ENCODE measurements at regions not wholly inside any gene's neighbourhood (a gene's known extent, or its start where the extent isn't known, plus 50 kb on each side); places are given as distances from the start of the nearest gene placed in this dataset.
"Not testable (repeated sequence)": the region's sequence is repeated elsewhere in the genome, so short reads cannot be mapped to it uniquely, and the experiment has no call there.

GRCh38 chr19:27828829-27829228, 1384.1 kb downstream of the UQCRFS1 start:
- Histone ChIP-seq H3K4me3 (ENCODE audit: low read length) (no peak overlapping the region), H3K27me3 (ENCODE audit: control insufficient read depth, insufficient read depth, low read length) (no peaks in the 10 kb centered on the region), H3K4me1 (ENCODE audit: control insufficient read depth, insufficient read depth, low read length) (no peaks in the 10 kb centered on the region), H3K9me3 (ENCODE audit: control insufficient read depth, insufficient read depth, low read length) (0 out of 2 replicates have a peak, but pooled peaks cover 6% of the 10 kb centered on the region), H3K36me3 (ENCODE audit: control insufficient read depth, insufficient read depth, low read length) (no peaks in the 10 kb centered on the region), H3K27ac (ENCODE audit: low read length) (no peak overlapping the region)
- no peak for DNase-seq (ENCODE audit: low read depth, low spot score)
- WGBS (ENCODE audit: insufficient coverage, insufficient read length) = no CpG with 5 or more reads among the region's 3 CpGs

- Histone ChIP-seq H3K27me3 (ENCODE audit: control insufficient read depth, insufficient read depth, low read length) (no peaks in the 10 kb centered on the region), H3K9me3 (ENCODE audit: control insufficient read depth, insufficient read depth, low read length) (peaks cover 9% of the 10 kb centered on the region; the same call in 1 of the 2 replicates), H3K4me1 (ENCODE audit: control insufficient read depth, insufficient read depth, low read length) (no peaks in the 10 kb centered on the region), H3K4me3 (ENCODE audit: low read length) (no peak overlapping the region), H3K36me3 (ENCODE audit: control insufficient read depth, insufficient read depth, low read length) (no peaks in the 10 kb centered on the region), H3K27ac (ENCODE audit: low read length) (no peak overlapping the region)
- no CpG with 5 or more reads among the region's 3 CpGs for WGBS (ENCODE audit: insufficient coverage, insufficient read length)
- DNase-seq (ENCODE audit: low read depth, low spot score) = no peak
These were observed 1388.8 kb downstream of the UQCRFS1 start for GRCh38 chr19:27824108-27824507.

GRCh38 chr19:27822336-27822735, 1390.6 kb downstream of the UQCRFS1 start:
- no CpG with 5 or more reads among the region's 2 CpGs for WGBS (ENCODE audit: insufficient coverage, insufficient read length)
- DNase-seq (ENCODE audit: low read depth, low spot score) = no peak
- Histone ChIP-seq H3K4me1 (ENCODE audit: control insufficient read depth, insufficient read depth, low read length) (no peaks in the 10 kb centered on the region), H3K27me3 (ENCODE audit: control insufficient read depth, insufficient read depth, low read length) (no peaks in the 10 kb centered on the region), H3K36me3 (ENCODE audit: control insufficient read depth, insufficient read depth, low read length) (no peaks in the 10 kb centered on the region), H3K4me3 (ENCODE audit: low read length) (no peak overlapping the region), H3K27ac (ENCODE audit: low read length) (no peak overlapping the region), H3K9me3 (ENCODE audit: control insufficient read depth, insufficient read depth, low read length) (peaks cover 5% of the 10 kb centered on the region; the same call in 1 of the 2 replicates)

GRCh38 chr19:27821418-27822018, 1391.4 kb downstream of the UQCRFS1 start:
- DNase-seq (ENCODE audit: low read depth, low spot score) = no peak
- Histone ChIP-seq H3K9me3 (ENCODE audit: control insufficient read depth, insufficient read depth, low read length) (peaks cover 5% of the 10 kb centered on the region; the same call in 1 of the 2 replicates), H3K4me1 (ENCODE audit: control insufficient read depth, insufficient read depth, low read length) (no peaks in the 10 kb centered on the region), H3K4me3 (ENCODE audit: low read length) (no peak overlapping the region), H3K27ac (ENCODE audit: low read length) (no peak overlapping the region), H3K36me3 (ENCODE audit: control insufficient read depth, insufficient read depth, low read length) (no peaks in the 10 kb centered on the region), H3K27me3 (ENCODE audit: control insufficient read depth, insufficient read depth, low read length) (no peaks in the 10 kb centered on the region)

- WGBS (ENCODE audit: insufficient coverage, insufficient read length) = no CpG with 5 or more reads among the region's 1 CpG
- no peak for DNase-seq (ENCODE audit: low read depth, low spot score)
- Histone ChIP-seq H3K4me3 (ENCODE audit: low read length) (no peak overlapping the region), H3K36me3 (ENCODE audit: control insufficient read depth, insufficient read depth, low read length) (no peaks in the 10 kb centered on the region), H3K27ac (ENCODE audit: low read length) (no peak overlapping the region), H3K27me3 (ENCODE audit: control insufficient read depth, insufficient read depth, low read length) (no peaks in the 10 kb centered on the region), H3K9me3 (ENCODE audit: control insufficient read depth, insufficient read depth, low read length) (peaks cover 2% of the 10 kb centered on the region; the same call in 1 of the 2 replicates), H3K4me1 (ENCODE audit: control insufficient read depth, insufficient read depth, low read length) (no peaks in the 10 kb centered on the region)
These were observed 1397.0 kb downstream of the UQCRFS1 start for GRCh38 chr19:27815985-27816384.

GRCh38 chr19:27814834-27815233, 1398.1 kb downstream of the UQCRFS1 start:
- not testable (repeated sequence) for H3K4me1 ChIP-seq (ENCODE audit: control insufficient read depth, insufficient read depth, low read length); H3K27me3 ChIP-seq (ENCODE audit: control insufficient read depth, insufficient read depth, low read length); H3K9me3 ChIP-seq (ENCODE audit: control insufficient read depth, insufficient read depth, low read length); H3K4me3 ChIP-seq (ENCODE audit: low read length); H3K36me3 ChIP-seq (ENCODE audit: control insufficient read depth, insufficient read depth, low read length); H3K27ac ChIP-seq (ENCODE audit: low read length); DNase-seq (ENCODE audit: low read depth, low spot score)
- no CpG with 5 or more reads among the region's 4 CpGs for WGBS (ENCODE audit: insufficient coverage, insufficient read length)

- not testable (repeated sequence) for H3K27me3 ChIP-seq (ENCODE audit: control insufficient read depth, insufficient read depth, low read length); DNase-seq (ENCODE audit: low read depth, low spot score); H3K27ac ChIP-seq (ENCODE audit: low read length); H3K4me3 ChIP-seq (ENCODE audit: low read length); H3K36me3 ChIP-seq (ENCODE audit: control insufficient read depth, insufficient read depth, low read length); H3K9me3 ChIP-seq (ENCODE audit: control insufficient read depth, insufficient read depth, low read length); H3K4me1 ChIP-seq (ENCODE audit: control insufficient read depth, insufficient read depth, low read length)
- WGBS (ENCODE audit: insufficient coverage, insufficient read length) = no CpG with 5 or more reads among the region's 3 CpGs
These were observed 1398.7 kb downstream of the UQCRFS1 start for GRCh38 chr19:27814274-27814673.

GRCh38 chr19:27806471-27807070, 1406.4 kb downstream of the UQCRFS1 start:
- DNase-seq (ENCODE audit: low read depth, low spot score) = no peak
- H3K4me3 ChIP-seq (ENCODE audit: low read length) = no peak overlapping the region
- no peaks in the 10 kb centered on the region for H3K36me3 ChIP-seq (ENCODE audit: control insufficient read depth, insufficient read depth, low read length)
- no peaks in the 10 kb centered on the region for H3K27me3 ChIP-seq (ENCODE audit: control insufficient read depth, insufficient read depth, low read length)
- WGBS (ENCODE audit: insufficient coverage, insufficient read length) = no CpG with 5 or more reads among the region's 17 CpGs
- no peak overlapping the region for H3K27ac ChIP-seq (ENCODE audit: low read length)
- no peaks in the 10 kb centered on the region for H3K9me3 ChIP-seq (ENCODE audit: control insufficient read depth, insufficient read depth, low read length)
- H3K4me1 ChIP-seq (ENCODE audit: control insufficient read depth, insufficient read depth, low read length) = no peaks in the 10 kb centered on the region

GRCh38 chr19:27805848-27806247, 1407.1 kb downstream of the UQCRFS1 start:
- WGBS (ENCODE audit: insufficient coverage, insufficient read length) = no CpG with 5 or more reads among the region's 19 CpGs
- no peak overlapping the region for H3K4me3 ChIP-seq (ENCODE audit: low read length)
- H3K27me3 ChIP-seq (ENCODE audit: control insufficient read depth, insufficient read depth, low read length) = no peaks in the 10 kb centered on the region
- no peaks in the 10 kb centered on the region for H3K4me1 ChIP-seq (ENCODE audit: control insufficient read depth, insufficient read depth, low read length)
- H3K9me3 ChIP-seq (ENCODE audit: control insufficient read depth, insufficient read depth, low read length) = no peaks in the 10 kb centered on the region
- DNase-seq (ENCODE audit: low read depth, low spot score) = no peak
- H3K27ac ChIP-seq (ENCODE audit: low read length) = no peak overlapping the region
- H3K36me3 ChIP-seq (ENCODE audit: control insufficient read depth, insufficient read depth, low read length) = no peaks in the 10 kb centered on the region

GRCh38 chr19:27802293-27802692, 1410.7 kb downstream of the UQCRFS1 start:
- no CpG with 5 or more reads among the region's 15 CpGs for WGBS (ENCODE audit: insufficient coverage, insufficient read length)
- not testable (repeated sequence) for H3K27me3 ChIP-seq (ENCODE audit: control insufficient read depth, insufficient read depth, low read length); H3K9me3 ChIP-seq (ENCODE audit: control insufficient read depth, insufficient read depth, low read length); H3K4me3 ChIP-seq (ENCODE audit: low read length); H3K4me1 ChIP-seq (ENCODE audit: control insufficient read depth, insufficient read depth, low read length); H3K27ac ChIP-seq (ENCODE audit: low read length); H3K36me3 ChIP-seq (ENCODE audit: control insufficient read depth, insufficient read depth, low read length)
- DNase-seq (ENCODE audit: low read depth, low spot score) = peak; percentile 9

- no peaks in the 10 kb centered on the region for H3K9me3 ChIP-seq (ENCODE audit: control insufficient read depth, insufficient read depth, low read length)
- H3K27me3 ChIP-seq (ENCODE audit: control insufficient read depth, insufficient read depth, low read length) = no peaks in the 10 kb centered on the region
- DNase-seq (ENCODE audit: low read depth, low spot score) = no peak
- H3K4me1 ChIP-seq (ENCODE audit: control insufficient read depth, insufficient read depth, low read length) = no peaks in the 10 kb centered on the region; the same call in 1 of the 2 replicates
- WGBS (ENCODE audit: insufficient coverage, insufficient read length) = no CpG with 5 or more reads among the region's 1 CpG
- H3K4me3 ChIP-seq (ENCODE audit: low read length) = no peak overlapping the region
- no peaks in the 10 kb centered on the region for H3K36me3 ChIP-seq (ENCODE audit: control insufficient read depth, insufficient read depth, low read length)
- no peak overlapping the region for H3K27ac ChIP-seq (ENCODE audit: low read length)
These were observed 1416.4 kb downstream of the UQCRFS1 start for GRCh38 chr19:27796540-27796939.

All from iPS DF 6.9 (cell line).